Fibroblast of skin of right quadriceps (primary cell): ENCODE measurements at regions not wholly inside any gene's neighbourhood (a gene's known extent, or its start where the extent isn't known, plus 50 kb on each side); places are given as distances from the start of the nearest gene placed in this dataset.
"Not testable (repeated sequence)": the region's sequence is repeated elsewhere in the genome, so short reads cannot be mapped to it uniquely, and the experiment has no call there.

ENCODE experiments used
- DNase-seq: peaks from one replicate; pipeline ENCODE4 v3.0.0-alpha.2; 2013

DNA sequence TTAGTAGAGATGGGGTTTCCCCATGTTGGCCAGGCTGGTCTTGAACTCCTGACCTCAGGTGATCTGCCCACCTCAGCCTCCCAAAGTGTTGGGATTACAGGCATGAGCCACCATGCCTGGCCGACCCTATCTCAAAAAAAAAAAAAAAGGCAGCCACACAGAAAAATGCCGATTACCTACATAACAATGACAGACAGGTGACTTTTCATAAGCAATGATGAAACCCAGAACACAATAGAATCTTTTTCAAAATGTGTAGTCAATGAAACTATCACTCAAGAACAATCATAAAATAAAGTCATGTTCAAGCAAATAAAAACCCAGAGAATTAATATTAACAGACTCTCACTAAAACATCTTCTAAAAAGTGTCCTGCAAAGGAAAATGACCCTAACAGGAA, 135.6 kb upstream of the MVB12B start:
- DNase-seq: not testable (repeated sequence)

- no peak for DNase-seq
Measured at GRCh38 chr9:126198854-126199253, 127.8 kb upstream of the MVB12B start.

DNA sequence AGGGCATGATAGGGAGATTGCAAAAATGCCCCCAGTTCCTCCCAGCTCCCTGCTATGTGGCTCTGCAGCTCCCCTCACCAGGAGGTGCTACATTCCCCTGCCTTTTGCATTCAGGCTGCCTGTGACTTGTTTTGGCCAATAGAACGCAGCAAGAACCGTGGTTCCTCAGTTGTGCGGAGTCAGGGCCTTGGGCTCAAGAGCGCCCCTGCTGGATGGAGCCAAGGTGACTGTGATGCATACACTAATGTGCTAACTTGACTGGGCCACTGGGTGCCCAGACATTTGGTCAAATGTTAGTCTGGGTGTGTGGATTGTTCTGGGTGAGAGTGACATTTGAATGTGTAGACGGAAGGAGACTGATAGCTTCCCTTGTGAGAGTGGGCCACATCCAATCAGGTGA, 123.3 kb upstream of the MVB12B start:
- no peak for DNase-seq

GRCh38 chr9:126204197-126204596, 122.4 kb upstream of the MVB12B start:
- DNase-seq: no peak

DNA sequence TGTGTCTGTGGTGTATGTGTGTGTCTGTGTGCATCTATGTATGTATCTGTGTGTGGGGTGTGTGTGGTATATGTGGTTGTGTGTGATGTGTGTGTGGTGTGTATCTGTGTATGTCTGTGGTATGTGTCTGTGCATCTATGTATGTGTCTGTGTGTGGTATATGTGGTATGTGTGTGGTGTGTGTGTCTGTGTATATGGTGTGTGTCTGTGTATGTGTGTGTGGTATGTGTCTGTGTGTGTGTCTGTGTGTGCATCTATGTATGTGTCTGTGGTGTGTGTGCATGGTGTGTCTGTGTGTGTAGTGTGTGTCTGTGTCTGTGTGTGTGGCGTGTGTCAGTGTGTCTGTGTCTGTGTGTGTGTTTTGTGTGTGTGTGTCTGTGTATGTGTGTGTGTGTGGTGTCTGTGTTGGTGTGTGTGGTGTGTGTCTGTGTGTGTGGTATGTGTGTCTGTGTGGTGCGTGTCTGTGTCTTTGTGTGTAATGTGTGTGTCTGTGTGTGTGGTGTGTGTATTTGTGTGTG, 121.9 kb upstream of the MVB12B start:
- DNase-seq: no peak

DNA sequence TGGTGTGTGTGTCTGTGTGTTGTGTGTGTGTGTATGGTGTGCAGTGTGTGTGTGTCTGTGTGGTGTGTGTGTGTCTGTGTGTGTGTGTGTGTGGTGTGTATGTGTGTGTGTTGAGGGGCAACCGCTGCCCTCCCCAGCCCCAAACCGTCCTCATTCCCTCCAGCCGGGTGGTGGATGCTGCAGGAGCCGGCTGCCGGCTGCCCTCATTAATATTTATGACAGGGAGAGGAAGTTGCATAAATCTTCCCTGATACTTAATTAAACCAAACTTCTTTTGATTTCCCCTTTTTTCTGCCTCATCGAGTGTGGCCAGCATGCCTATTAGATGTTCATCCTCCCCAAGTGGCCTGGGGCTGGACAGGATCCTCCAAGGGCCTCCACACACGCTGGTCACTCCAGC, 121.4 kb upstream of the MVB12B start:
- no peak for DNase-seq

DNA sequence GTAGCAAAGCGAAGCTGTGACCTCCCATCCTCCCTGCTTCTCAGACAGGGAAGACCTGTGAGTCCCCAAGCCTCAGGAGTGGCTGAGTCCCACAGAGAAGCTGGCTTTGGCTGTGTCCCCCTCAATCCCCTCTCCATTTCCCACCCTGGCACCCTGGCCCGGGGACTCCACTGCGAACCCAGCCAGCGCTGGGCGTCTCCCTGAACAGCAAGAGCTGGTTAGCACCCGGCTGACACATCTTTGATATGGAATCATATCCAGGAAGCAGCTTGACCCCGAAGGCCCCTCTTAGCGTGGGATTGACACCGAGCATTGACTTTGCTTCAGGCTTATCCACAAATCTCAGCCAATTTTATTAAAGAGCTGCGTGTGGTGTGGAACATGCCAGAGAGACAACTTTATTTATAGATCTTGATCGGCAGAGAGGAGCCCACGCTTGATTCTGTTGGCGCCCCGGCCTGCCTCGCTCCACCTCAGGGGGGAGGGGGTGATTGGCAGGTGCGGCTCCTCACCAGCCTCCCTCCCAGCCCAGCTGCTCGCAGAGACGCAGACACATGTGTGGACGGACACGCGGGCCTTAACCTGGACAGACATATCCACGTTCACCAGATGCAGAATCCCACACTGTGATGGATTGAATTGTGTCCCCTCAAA, 120.7 kb upstream of the MVB12B start:
- no peak for DNase-seq

DNA sequence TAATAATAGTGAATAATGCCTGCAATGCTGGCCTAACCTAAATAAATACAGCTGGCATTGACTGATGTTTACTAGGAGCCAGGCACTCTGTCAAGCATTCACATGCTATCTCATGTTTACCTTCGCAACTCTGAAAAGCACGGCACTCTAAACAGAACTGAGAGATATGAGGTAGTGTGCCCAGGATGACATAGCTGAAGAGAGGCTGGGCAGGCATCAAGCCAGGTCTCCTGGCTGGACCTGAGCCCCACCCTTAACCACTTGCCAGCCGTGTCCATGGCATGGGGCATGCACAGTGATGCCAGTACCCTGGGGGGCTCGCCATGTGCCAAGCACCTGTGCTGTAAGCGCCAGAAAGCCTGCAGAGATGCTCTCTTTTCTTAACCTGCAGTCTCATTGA, 119.4 kb upstream of the MVB12B start:
- DNase-seq: no peak

DNA sequence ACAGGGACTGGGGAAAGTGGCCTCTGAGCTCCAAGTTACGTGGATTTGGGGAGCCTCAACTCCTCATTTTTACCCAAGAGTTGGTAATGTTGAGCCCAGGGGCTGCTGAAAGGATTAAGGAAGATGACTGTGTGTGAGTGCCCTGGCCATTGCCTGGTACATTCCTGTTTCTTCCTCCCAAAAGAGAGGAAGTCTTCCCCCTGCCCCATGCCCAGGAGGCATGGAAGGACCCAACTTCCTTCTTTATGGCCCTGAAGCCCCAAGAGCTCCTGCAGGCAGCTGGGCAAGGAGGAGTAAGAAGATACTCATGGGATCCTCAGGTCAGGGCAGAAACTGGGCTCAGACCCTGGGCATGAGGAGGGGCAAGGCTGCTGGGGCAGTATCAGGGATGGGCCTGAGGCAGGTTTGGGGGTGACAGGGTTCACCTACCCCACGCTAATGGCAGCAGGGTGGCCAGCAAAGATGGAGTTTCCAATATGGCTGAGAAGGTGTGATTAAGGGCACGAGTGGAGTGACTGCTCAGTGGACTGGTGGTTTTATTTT, 118.3 kb upstream of the MVB12B start:
- no peak for DNase-seq

- DNase-seq: no peak
Measured at GRCh38 chr9:126211441-126212074, 115.1 kb upstream of the MVB12B start.

DNA sequence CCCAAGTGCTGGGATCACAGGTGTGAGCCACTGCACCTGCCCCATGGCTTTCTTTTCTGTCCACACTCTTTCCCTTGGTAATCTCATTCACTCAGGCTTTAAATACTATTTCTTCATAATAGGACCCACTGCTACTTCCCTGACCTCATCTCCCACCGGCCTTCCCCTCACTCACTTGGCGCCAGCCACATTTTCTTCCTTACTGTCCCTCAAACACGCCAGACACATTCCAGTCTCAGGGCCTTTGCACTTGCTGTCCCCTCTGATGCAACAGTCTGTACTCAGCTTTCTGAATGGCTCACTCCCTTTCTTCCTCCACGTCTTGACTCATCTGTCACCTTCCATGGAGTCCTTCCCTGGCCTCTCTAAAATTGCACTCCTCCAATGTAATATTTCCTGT, 111.1 kb upstream of the MVB12B start:
- DNase-seq: no peak

DNA sequence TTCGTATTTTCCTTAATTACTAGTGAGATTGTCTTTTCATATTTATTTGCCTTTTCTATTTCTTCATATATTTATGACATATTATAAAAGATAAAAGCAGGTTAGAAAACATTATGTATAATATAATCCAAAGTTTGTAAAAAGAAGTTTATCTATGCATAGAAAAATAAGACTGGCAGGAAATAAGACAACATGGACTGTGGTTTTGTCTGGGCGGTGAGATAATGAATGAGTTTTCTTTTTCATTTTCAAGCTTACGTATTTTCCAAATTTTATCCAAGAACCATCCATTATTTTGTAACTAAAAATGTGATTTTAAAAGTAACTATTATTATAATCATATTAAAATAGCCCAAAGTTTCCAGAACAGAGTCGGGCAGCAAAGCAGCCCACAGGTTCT, 109.8 kb upstream of the MVB12B start:
- no peak for DNase-seq

GRCh38 chr9:126217250-126217653, 109.4 kb upstream of the MVB12B start:
- no peak for DNase-seq

- no peak for DNase-seq
Measured at GRCh38 chr9:126217797-126218196, 108.8 kb upstream of the MVB12B start.

- no peak for DNase-seq
Measured at GRCh38 chr9:126218359-126219125, 108.1 kb upstream of the MVB12B start.

- no peak for DNase-seq
Measured at GRCh38 chr9:126219166-126219565, 107.5 kb upstream of the MVB12B start.

DNA sequence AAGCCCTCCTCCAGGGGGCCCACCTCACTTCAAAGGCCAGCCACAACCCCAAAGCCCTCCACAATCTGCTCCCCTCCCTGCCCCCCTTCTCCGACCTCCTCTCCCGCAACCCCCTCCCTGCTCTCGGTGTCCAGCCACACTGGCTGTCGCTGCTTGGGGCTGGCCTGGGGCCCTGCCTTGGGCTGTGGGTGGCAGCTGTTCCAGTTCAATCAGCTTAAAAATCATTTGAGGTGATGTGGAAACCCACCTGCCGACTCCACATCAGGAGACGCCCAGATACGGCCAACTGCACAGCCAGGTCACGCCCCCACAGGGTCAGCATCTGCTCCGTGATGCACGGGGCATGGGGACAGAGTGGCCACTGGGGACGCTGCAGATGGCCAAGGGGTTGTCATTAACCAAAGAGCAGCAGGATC, 107.0 kb upstream of the MVB12B start:
- DNase-seq: no peak

- no peak for DNase-seq
Measured at GRCh38 chr9:126221480-126221879, 105.1 kb upstream of the MVB12B start.

DNA sequence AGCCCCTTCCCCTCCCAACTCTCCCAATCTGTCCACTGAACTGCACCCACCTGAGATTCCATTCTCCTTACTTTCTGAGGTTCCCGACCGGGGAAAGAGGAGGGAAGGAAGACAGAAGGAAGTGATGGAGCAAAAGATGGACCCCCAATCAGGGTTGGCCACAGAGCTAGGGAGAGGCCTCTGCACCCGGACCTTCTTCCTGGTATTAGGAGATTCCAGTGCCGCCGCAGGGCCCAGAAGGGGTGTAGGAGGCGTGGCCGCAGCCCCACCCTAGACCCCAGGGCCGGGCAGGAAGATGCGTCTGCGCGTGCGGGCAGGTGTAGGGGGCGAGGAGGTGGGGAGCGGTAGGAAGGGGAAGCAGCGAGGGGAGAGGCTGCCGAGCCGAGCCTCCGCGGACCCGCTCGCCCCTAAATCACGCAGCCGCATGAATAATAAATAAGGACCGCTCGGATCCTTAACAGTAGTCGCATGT, 104.2 kb upstream of the MVB12B start:
- no peak for DNase-seq

DNA sequence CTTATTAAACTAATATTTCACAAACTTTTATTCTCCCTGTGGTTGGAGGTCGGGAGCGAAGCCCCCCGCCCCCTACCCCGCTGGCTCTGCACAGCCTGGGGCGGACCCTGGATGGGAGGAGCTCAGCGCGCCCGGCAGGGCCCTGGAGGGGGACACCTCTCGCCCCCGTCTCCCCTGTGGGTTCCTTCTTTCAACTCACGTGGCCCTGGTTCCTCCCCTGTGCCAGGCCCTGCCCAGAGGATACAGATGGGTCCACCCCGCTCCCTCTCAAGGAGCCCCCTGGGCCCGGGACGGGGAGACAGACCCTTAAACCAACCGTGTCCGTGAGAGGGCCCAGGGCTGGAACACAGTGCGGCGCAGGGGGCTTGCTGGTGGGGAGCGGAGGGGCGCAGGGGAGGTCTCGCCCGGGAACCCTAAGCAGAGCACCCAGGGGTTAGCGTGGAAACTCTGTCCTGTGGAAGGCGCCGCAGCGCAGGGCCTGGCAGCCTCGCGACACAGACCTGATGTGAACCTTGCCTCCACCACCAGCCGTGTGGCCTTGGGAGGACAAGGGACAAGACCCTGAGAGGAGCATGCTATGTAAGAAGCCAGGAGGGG, 103.7 kb upstream of the MVB12B start:
- DNase-seq: no peak

- no peak for DNase-seq
Measured at GRCh38 chr9:126223798-126224531, 102.7 kb upstream of the MVB12B start.
